GM12878 (cell line): ENCODE measurements at regions not wholly inside any gene's neighbourhood (a gene's known extent, or its start where the extent isn't known, plus 50 kb on each side); places are given as distances from the start of the nearest gene placed in this dataset.

ENCODE experiments used
- ATAC-seq: fragments of 200-7000 bp; cut with Tn5 transposase; 3 replicates; pipeline ENCODE4 v1.9.1; 2020; ENCODE audit warnings: mild to moderate bottlenecking, moderate library complexity
- BruUV-seq: library from RNA; stranded (reverse); fragments of 400-500 nt; replicated peaks from 2 replicates; lab custom pipeline; 2021; lab: Mats Ljungman, UMichigan
- CTCF ChIA-PET: fragments of 300-600 bp; sonication (Branson Sonifier 250); formaldehyde crosslinking; extraction: SDS; loops from one replicate; lab custom pipeline; 2021; ENCODE audit warnings: inconsistent platforms; lab: Yijun Ruan, JAX
- POLR2A ChIA-PET: fragments of 350-600 bp; formaldehyde crosslinking; extraction: SDS; loops from one replicate; lab custom pipeline; 2021; ENCODE audit warnings: inconsistent platforms; lab: Charles Lee
- RAD21 ChIA-PET: fragments of 300-600 bp; sonication (Branson Sonifier 250); formaldehyde crosslinking; loops from one replicate; lab custom pipeline; 2023; ENCODE audit warnings: antibody characterized with exemption; ENCODE audit not compliant: unreplicated experiment; lab: Charles Lee
- SMC1A ChIA-PET: fragments of 300-600 bp; sonication (Branson Sonifier 250); formaldehyde crosslinking; loops from one replicate; lab custom pipeline; 2023; ENCODE audit not compliant: unreplicated experiment, uncharacterized antibody; lab: Charles Lee
- DNase-seq: peaks from one replicate; pipeline ENCODE4 v3.0.0-alpha.2; 2011; ENCODE audit warnings: low read depth, low spot score
- FAIRE-seq: peaks from 3 replicates; lab custom pipeline; 2011; peaks lifted over from hg19 to GRCh38; lab: Jason Lieb, UNC
- H2AFZ ChIP-seq: 2 replicates; pipeline ENCODE4 v1.6.0; 2011; ENCODE audit warnings: low read depth, low read length, control low read depth; ENCODE audit not compliant: control insufficient read depth
- H3K27ac ChIP-seq: 2 replicates; pipeline ENCODE4 v1.5.1; 2011; ENCODE audit warnings: control low read depth; ENCODE audit not compliant: control insufficient read depth, insufficient read depth
- H3K27me3 ChIP-seq, 2 experiments: replicated peaks in 1 of 2; 2 replicates each; pipeline versions ENCODE4 v1.6.0 to v1.6.1; 2011; ENCODE audit warnings: low read length in 1 of 2; ENCODE audit not compliant: control insufficient read depth in 2 of 2, insufficient read depth in 2 of 2
- H3K36me3 ChIP-seq, 2 experiments: 2 replicates each; pipeline ENCODE4 v1.5.1; 2011; ENCODE audit warnings: low read length in 1 of 2; ENCODE audit not compliant: control insufficient read depth in 2 of 2, insufficient read depth in 2 of 2
- H3K4me1 ChIP-seq: 2 replicates; pipeline ENCODE4 v1.6.1; 2011; ENCODE audit warnings: mild to moderate bottlenecking, low read length, moderate library complexity, mixed read lengths; ENCODE audit not compliant: control insufficient read depth, insufficient read depth
- H3K4me2 ChIP-seq: 2 replicates; pipeline ENCODE4 v1.6.0; 2011; ENCODE audit warnings: control low read depth; ENCODE audit not compliant: control insufficient read depth, insufficient read depth
- H3K4me3 ChIP-seq: fragments of 200-600 bp; sonication (generic); 2 replicates; pipeline ENCODE4 v1.5.1; 2016
- H3K79me2 ChIP-seq: 2 replicates; pipeline ENCODE4 v1.6.0; 2011; ENCODE audit warnings: low read length; ENCODE audit not compliant: control insufficient read depth, insufficient read depth
- H3K9ac ChIP-seq: 2 replicates; pipeline ENCODE4 v1.8.0; 2011; ENCODE audit warnings: low read length, control low read depth, mixed read lengths; ENCODE audit not compliant: control insufficient read depth, insufficient read depth
- H3K9me3 ChIP-seq: replicated peaks from 3 replicates; pipeline ENCODE4 v1.5.1; 2011; ENCODE audit warnings: mild to moderate bottlenecking, low read length; ENCODE audit not compliant: control insufficient read depth, insufficient read depth
- H4K20me1 ChIP-seq: 2 replicates; pipeline ENCODE4 v1.6.0; 2011; ENCODE audit not compliant: control insufficient read depth, insufficient read depth
- CEBPB ChIP-seq, 2 experiments: fragments of 150-350 bp in 1 of 2; IDR thresholded peaks; 2 replicates each; pipeline ENCODE4 v1.6.1; 2012 to 2014; ENCODE audit warnings: low read depth in 2 of 2, low read length in 2 of 2, borderline replicate concordance in 1 of 2, inconsistent platforms in 1 of 2
- DPF2 ChIP-seq: fragments of 450-650 bp; IDR thresholded peaks from 2 replicates; pipeline ENCODE4 v1.6.1; 2017; ENCODE audit warnings: mild to moderate bottlenecking
- GATAD2B ChIP-seq: fragments of 450-650 bp; conservative IDR thresholded peaks from 2 replicates; pipeline ENCODE4 v1.6.1; 2017; ENCODE audit warnings: low read depth, mild to moderate bottlenecking, moderate library complexity
- NR2C1 ChIP-seq: fragments of 450-650 bp; IDR thresholded peaks from 2 replicates; pipeline ENCODE4 v1.6.1; 2017; ENCODE audit warnings: antibody characterized with exemption, mild to moderate bottlenecking, moderate library complexity
- POU2F2 ChIP-seq: IDR thresholded peaks from 3 replicates; pipeline ENCODE4 v1.6.1; 2011; ENCODE audit warnings: low read depth, mild to moderate bottlenecking, low read length, borderline replicate concordance
- STAT1 ChIP-seq: fragments of 450-650 bp; conservative IDR thresholded peaks from 2 replicates; pipeline ENCODE4 v1.6.1; 2014; ENCODE audit warnings: antibody characterized with exemption, mild to moderate bottlenecking
- SUPT20H ChIP-seq: IDR thresholded peaks from 2 replicates; pipeline ENCODE4 v1.6.1; 2011; ENCODE audit warnings: low read depth, mild to moderate bottlenecking, low read length, moderate library complexity, borderline replicate concordance; ENCODE audit not compliant: control insufficient read depth
- SUZ12 ChIP-seq: fragments of 200-600 bp; sonication (generic); IDR thresholded peaks from one replicate; pipeline ENCODE4 v1.6.1; 2018; ENCODE audit warnings: antibody characterized with exemption, mild to moderate bottlenecking; ENCODE audit not compliant: unreplicated experiment
- whole genome bisulfite sequencing: methylation state at CpG from one replicate; pipeline ENCODE4 v1.1.6; 2016; ENCODE audit warnings: low lambda C conversion rate; ENCODE audit not compliant: insufficient replicate concordance, insufficient coverage; ENCODE audit errors: missing lambda C conversion rate; 5-methylcytosine and 5-hydroxymethylcytosine counted together
- in situ Hi-C: fragments of 300-500 bp; cut with MboI; formaldehyde crosslinking; loops from 9 replicates; pipeline ENCODE4 v1.14.3; 2018; ENCODE audit warnings: mixed read lengths
- intact Hi-C: fragments of 100-400 bp; cut with micrococcal nuclease; formaldehyde crosslinking; loops from one replicate; pipeline ENCODE4 v1.14.2; 2022; ENCODE audit not compliant: unreplicated experiment
- TF ChIP-seq, protein P1 (sequence below): fragments of 450-650 bp; formaldehyde crosslinking; IDR thresholded peaks from 2 replicates; pipeline ENCODE4 v1.5.0; 2022; ENCODE audit warnings: mild to moderate bottlenecking, missing genetic modification characterization
- TF ChIP-seq, protein P2 (sequence below): IDR thresholded peaks from 2 replicates; pipeline ENCODE4 v1.6.1; 2012; ENCODE audit warnings: mild to moderate bottlenecking, low read depth, low read length

GRCh38 chr5:120960510-120960909 lies 496.4 kb downstream of the PRR16 start:
- no peak overlapping the region for H3K27ac ChIP-seq
- no peaks in the 10 kb centered on the region for H3K9me3 ChIP-seq
- SMC1A ChIA-PET, result no interaction called here
- no peaks in the 10 kb centered on the region for H3K36me3 ChIP-seq
- POLR2A ChIA-PET, result no interaction called here
- FAIRE-seq, result no peak
- H3K4me1 ChIP-seq, result no peaks in the 10 kb centered on the region
- no TSS peak for BruUV-seq
- H2AFZ ChIP-seq, result no peak overlapping the region
- TF ChIP-seq DPF2, result no peak
- TF ChIP-seq POU2F2, result no peak
- TF ChIP-seq GATAD2B, result no peak
- TF ChIP-seq, all 136 proteins: peak for 0
- H3K27me3 ChIP-seq, result no peaks in the 10 kb centered on the region
- H3K4me2 ChIP-seq, result no peak overlapping the region
- ChIA-PET RAD21 (no interaction called here), CTCF (no interaction called here)
- no peak overlapping the region for H3K4me3 ChIP-seq
- 0% methylated on average over 1 of the region's 1 CpG for WGBS
- DNase-seq, result no peak
- no peak for ATAC-seq
- intact Hi-C loops, result no loop called here
- H3K9ac ChIP-seq, result no peak overlapping the region
- H3K79me2 ChIP-seq, result no peaks in the 10 kb centered on the region
- no peaks in the 10 kb centered on the region for H4K20me1 ChIP-seq
- in situ Hi-C loops, result no loop called here

GRCh38 chr5:120967366-120967765 lies 503.3 kb downstream of the PRR16 start:
- no peak for ATAC-seq
- CTCF ChIA-PET, result no interaction called here
- no peak for TF ChIP-seq SUZ12
- TF ChIP-seq SUPT20H, result no peak
- TF ChIP-seq, protein P1, sequence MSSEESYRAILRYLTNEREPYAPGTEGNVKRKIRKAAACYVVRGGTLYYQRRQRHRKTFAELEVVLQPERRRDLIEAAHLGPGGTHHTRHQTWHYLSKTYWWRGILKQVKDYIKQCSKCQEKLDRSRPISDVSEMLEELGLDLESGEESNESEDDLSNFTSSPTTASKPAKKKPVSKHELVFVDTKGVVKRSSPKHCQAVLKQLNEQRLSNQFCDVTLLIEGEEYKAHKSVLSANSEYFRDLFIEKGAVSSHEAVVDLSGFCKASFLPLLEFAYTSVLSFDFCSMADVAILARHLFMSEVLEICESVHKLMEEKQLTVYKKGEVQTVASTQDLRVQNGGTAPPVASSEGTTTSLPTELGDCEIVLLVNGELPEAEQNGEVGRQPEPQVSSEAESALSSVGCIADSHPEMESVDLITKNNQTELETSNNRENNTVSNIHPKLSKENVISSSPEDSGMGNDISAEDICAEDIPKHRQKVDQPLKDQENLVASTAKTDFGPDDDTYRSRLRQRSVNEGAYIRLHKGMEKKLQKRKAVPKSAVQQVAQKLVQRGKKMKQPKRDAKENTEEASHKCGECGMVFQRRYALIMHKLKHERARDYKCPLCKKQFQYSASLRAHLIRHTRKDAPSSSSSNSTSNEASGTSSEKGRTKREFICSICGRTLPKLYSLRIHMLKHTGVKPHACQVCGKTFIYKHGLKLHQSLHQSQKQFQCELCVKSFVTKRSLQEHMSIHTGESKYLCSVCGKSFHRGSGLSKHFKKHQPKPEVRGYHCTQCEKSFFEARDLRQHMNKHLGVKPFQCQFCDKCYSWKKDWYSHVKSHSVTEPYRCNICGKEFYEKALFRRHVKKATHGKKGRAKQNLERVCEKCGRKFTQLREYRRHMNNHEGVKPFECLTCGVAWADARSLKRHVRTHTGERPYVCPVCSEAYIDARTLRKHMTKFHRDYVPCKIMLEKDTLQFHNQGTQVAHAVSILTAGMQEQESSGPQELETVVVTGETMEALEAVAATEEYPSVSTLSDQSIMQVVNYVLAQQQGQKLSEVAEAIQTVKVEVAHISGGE (CRISPR knock-in tag), result no peak
- TF ChIP-seq STAT1, result no peak
- TF ChIP-seq CEBPB (IDR thresholded peaks at IDR 0.05; ENCODE audit: borderline replicate concordance in 1 of 2, low read depth in 2 of 2, low read length in 2 of 2), result no peak
- TF ChIP-seq, protein P2, sequence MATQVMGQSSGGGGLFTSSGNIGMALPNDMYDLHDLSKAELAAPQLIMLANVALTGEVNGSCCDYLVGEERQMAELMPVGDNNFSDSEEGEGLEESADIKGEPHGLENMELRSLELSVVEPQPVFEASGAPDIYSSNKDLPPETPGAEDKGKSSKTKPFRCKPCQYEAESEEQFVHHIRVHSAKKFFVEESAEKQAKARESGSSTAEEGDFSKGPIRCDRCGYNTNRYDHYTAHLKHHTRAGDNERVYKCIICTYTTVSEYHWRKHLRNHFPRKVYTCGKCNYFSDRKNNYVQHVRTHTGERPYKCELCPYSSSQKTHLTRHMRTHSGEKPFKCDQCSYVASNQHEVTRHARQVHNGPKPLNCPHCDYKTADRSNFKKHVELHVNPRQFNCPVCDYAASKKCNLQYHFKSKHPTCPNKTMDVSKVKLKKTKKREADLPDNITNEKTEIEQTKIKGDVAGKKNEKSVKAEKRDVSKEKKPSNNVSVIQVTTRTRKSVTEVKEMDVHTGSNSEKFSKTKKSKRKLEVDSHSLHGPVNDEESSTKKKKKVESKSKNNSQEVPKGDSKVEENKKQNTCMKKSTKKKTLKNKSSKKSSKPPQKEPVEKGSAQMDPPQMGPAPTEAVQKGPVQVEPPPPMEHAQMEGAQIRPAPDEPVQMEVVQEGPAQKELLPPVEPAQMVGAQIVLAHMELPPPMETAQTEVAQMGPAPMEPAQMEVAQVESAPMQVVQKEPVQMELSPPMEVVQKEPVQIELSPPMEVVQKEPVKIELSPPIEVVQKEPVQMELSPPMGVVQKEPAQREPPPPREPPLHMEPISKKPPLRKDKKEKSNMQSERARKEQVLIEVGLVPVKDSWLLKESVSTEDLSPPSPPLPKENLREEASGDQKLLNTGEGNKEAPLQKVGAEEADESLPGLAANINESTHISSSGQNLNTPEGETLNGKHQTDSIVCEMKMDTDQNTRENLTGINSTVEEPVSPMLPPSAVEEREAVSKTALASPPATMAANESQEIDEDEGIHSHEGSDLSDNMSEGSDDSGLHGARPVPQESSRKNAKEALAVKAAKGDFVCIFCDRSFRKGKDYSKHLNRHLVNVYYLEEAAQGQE, result no peak
- no peak for TF ChIP-seq NR2C1

More at GRCh38 chr5:120967366-120967765, 503.3 kb downstream of the PRR16 start:
- H2AFZ ChIP-seq, result no peak overlapping the region
- intact Hi-C loops, result no loop called here
- H3K9me3 ChIP-seq, result no peaks in the 10 kb centered on the region
- no peaks in the 10 kb centered on the region for H3K4me1 ChIP-seq
- H3K27me3 ChIP-seq, result no peaks in the 10 kb centered on the region
- in situ Hi-C loops, result no loop called here
- H3K27ac ChIP-seq, result no peak overlapping the region
- H3K79me2 ChIP-seq, result no peaks in the 10 kb centered on the region
- DNase-seq, result no peak
- ChIA-PET POLR2A (no interaction called here), RAD21 (no interaction called here), SMC1A (interaction anchor here (0.5 kb wide), 1 partner anchor 430 kb away, joined by 3 read pairs; no protein-coding TSS in a partner anchor)
- H4K20me1 ChIP-seq, result no peaks in the 10 kb centered on the region
- no peak overlapping the region for H3K9ac ChIP-seq
- no peak overlapping the region for H3K4me2 ChIP-seq
- no TSS peak for BruUV-seq
- FAIRE-seq, result no peak
- H3K36me3 ChIP-seq, result no peaks in the 10 kb centered on the region
- H3K4me3 ChIP-seq, result no peak overlapping the region
